ENCODE measurements at regions not wholly inside any gene's neighbourhood (a gene's known extent, or its start where the extent isn't known, plus 50 kb on each side); places are given as distances from the start of the nearest gene placed in this dataset.

- TF ChIP-seq CTCF (IDR thresholded peaks at IDR 0.05) (no peak), ZFX (IDR thresholded peaks at IDR 0.05; ENCODE audit: borderline replicate concordance) (no peak)
Measured at GRCh38 chr2:133847591-133847990, 279.3 kb upstream of the NCKAP5 start.

Data from 22Rv1 (cell line).